Breast epithelium (tissue), 3 donors: ENCODE measurements at regions not wholly inside any gene's neighbourhood (a gene's known extent, or its start where the extent isn't known, plus 50 kb on each side); places are given as distances from the start of the nearest gene placed in this dataset.

ENCODE experiments used
- CTCF ChIP-seq, 3 donors: fragments of 450-650 bp; IDR thresholded peaks; one replicate each; pipeline ENCODE4 v1.5.1; 2016 to 2017; ENCODE audit warnings: antibody characterized with exemption in 3 of 3, mild to moderate bottlenecking in 3 of 3, moderate library complexity in 3 of 3
- POLR2A ChIP-seq: fragments of 450-650 bp; IDR thresholded peaks from one replicate; pipeline ENCODE4 v1.6.1; 2016; ENCODE audit warnings: antibody characterized with exemption, mild to moderate bottlenecking, moderate library complexity

GRCh38 chr12:127192391-127192790 lies 1074.6 kb upstream of the TMEM132C start:
- no peak for TF ChIP-seq POLR2A
- TF ChIP-seq CTCF (IDR thresholded peaks at IDR 0.05) = no peak
